ENCODE measurements at regions not wholly inside any gene's neighbourhood (a gene's known extent, or its start where the extent isn't known, plus 50 kb on each side); places are given as distances from the start of the nearest gene placed in this dataset.
A peak's percentile ranks its signal among the peaks of the same experiment; 100 is the strongest.

GRCh38 chr2:8472545-8473323 is 209.1 kb upstream of the ID2 start:
- WGBS (ENCODE audit: missing lambda C conversion rate) = 87% methylated on average over 7 of the region's 7 CpGs
- POLR2A ChIA-PET = no interaction called here
- CTCF ChIA-PET = interaction anchor here (0.7 to 1.4 kb wide), 4 partner anchors 9 to 114 kb away, joined by 3 to 4 read pairs (median 3); no protein-coding TSS in a partner anchor
- H3K4me2 ChIP-seq = no peak overlapping the region
- H3K9me3 ChIP-seq = no peaks in the 10 kb centered on the region
- H3K4me1 ChIP-seq = peaks cover 22% of the 10 kb centered on the region
- FAIRE-seq (no peak), ATAC-seq (no peak), DNase-seq (ENCODE audit: low read depth in 1 of 2, low spot score in 1 of 2) (no peak)
- TF ChIP-seq FOSL2 (IDR thresholded peaks at IDR 0.05) (no peak), FOSL2 (CRISPR knock-in tag; IDR thresholded peaks at IDR 0.05) (no peak), RNF2 (IDR thresholded peaks at IDR 0.05; ENCODE audit: borderline replicate concordance, low read depth) (no peak), TP53 (CRISPR knock-in tag; IDR thresholded peaks at IDR 0.05) (no peak), MAFK (IDR thresholded peaks at IDR 0.05; ENCODE audit: partially characterized antibody) (no peak), RCOR1 (IDR thresholded peaks at IDR 0.05; ENCODE audit: low read depth, low read length) (no peak), FOSB (CRISPR knock-in tag; IDR thresholded peaks at IDR 0.05) (no peak), RFX5 (IDR thresholded peaks at IDR 0.05) (no peak), RARB (CRISPR knock-in tag; IDR thresholded peaks at IDR 0.05) (no peak), CHD2 (IDR thresholded peaks at IDR 0.05; ENCODE audit: low read length, partially characterized antibody) (no peak), ESRRA (IDR thresholded peaks at IDR 0.05; ENCODE audit: borderline replicate concordance, low read length) (no peak), ZSCAN20 (CRISPR knock-in tag; IDR thresholded peaks at IDR 0.05) (no peak)
- no peak overlapping the region for H3K4me3 ChIP-seq
- no peak overlapping the region for H3K27ac ChIP-seq

GRCh38 chr2:8475349-8476031 is 206.4 kb upstream of the ID2 start:
- DNase-seq (ENCODE audit: low read depth in 1 of 2, low spot score in 1 of 2) = no peak
- 79% methylated on average over 13 of the region's 13 CpGs for WGBS (ENCODE audit: missing lambda C conversion rate)
- Histone ChIP-seq H3K9me3 (no peaks in the 10 kb centered on the region), H3K4me3 (no peak overlapping the region), H3K27ac (peak overlapping the region; percentile 3 to 45; a peak in 4 of 6 replicates), H3K4me2 (peak overlapping the region; percentile 31; the same call in 2 of the 3 replicates), H3K4me1 (peaks cover 28% of the 10 kb centered on the region)
- no peak for FAIRE-seq
- ChIA-PET CTCF (interaction anchor here (0.6 to 1.0 kb wide), 2 partner anchors 17 to 170 kb away, joined by 3 read pairs; no protein-coding TSS in a partner anchor), POLR2A (interaction anchor here (0.7 to 1.1 kb wide), 2 partner anchors 206 kb away, joined by 5 to 8 read pairs; partner anchors contain the start of gene ID2)
- ATAC-seq = no peak
- TF ChIP-seq PHF8 (IDR thresholded peaks at IDR 0.05; ENCODE audit: borderline replicate concordance, low read depth) (no peak), FOSL2 (IDR thresholded peaks at IDR 0.05) (no peak), FOSL2 (CRISPR knock-in tag; IDR thresholded peaks at IDR 0.05) (no peak), ATOH8 (CRISPR knock-in tag; IDR thresholded peaks at IDR 0.05; ENCODE audit: low read depth) (no peak), POLR2A (IDR thresholded peaks at IDR 0.05; ENCODE audit: low read length) (no peak), JUNB (IDR thresholded peaks at IDR 0.05) (no peak), MAFK (IDR thresholded peaks at IDR 0.05; ENCODE audit: partially characterized antibody) (no peak), FOXS1 (CRISPR knock-in tag; IDR thresholded peaks at IDR 0.05) (no peak), NR3C1 (IDR thresholded peaks at IDR 0.05) (no peak), HOXB13 (CRISPR knock-in tag; IDR thresholded peaks at IDR 0.05; ENCODE audit: low read depth) (no peak)

- ATAC-seq = no peak; a peak in 1 of 6 replicates
- Histone ChIP-seq H3K4me3 (no peak overlapping the region), H3K9me3 (no peaks in the 10 kb centered on the region), H3K4me1 (peaks cover 28% of the 10 kb centered on the region), H3K4me2 (peak overlapping the region; percentile 31), H3K27ac (peak overlapping the region; percentile 20 to 64; a peak in 5 of 6 replicates)
- CTCF ChIA-PET = interaction anchor here (0.5 to 1.3 kb wide), 4 partner anchors 11 to 253 kb away, joined by 3 to 4 read pairs (median 3); no protein-coding TSS in a partner anchor
- DNase-seq (ENCODE audit: low read depth in 1 of 2, low spot score in 1 of 2) = no peak
- POLR2A ChIA-PET = no interaction called here
- FAIRE-seq = no peak
- WGBS (ENCODE audit: missing lambda C conversion rate) = 81% methylated on average over 16 of the region's 16 CpGs
- TF ChIP-seq RCOR1 (IDR thresholded peaks at IDR 0.05; ENCODE audit: low read depth, low read length) = no peak
- TF ChIP-seq HMGXB4 (CRISPR knock-in tag; IDR thresholded peaks at IDR 0.05; ENCODE audit: borderline replicate concordance) = no peak
- no peak for TF ChIP-seq RNF2 (IDR thresholded peaks at IDR 0.05; ENCODE audit: borderline replicate concordance, low read depth)
- TF ChIP-seq USF2 (IDR thresholded peaks at IDR 0.05) = no peak
- no peak for TF ChIP-seq HOXA7 (CRISPR knock-in tag; IDR thresholded peaks at IDR 0.05)
- no peak for TF ChIP-seq E2F6 (IDR thresholded peaks at IDR 0.05; ENCODE audit: borderline replicate concordance, low read depth)
- no peak for TF ChIP-seq PBX3 (IDR thresholded peaks at IDR 0.05)
- no peak for TF ChIP-seq HOXB13 (CRISPR knock-in tag; IDR thresholded peaks at IDR 0.05; ENCODE audit: low read depth)
Measured at GRCh38 chr2:8477552-8478470, 204.0 kb upstream of the ID2 start.
